SK-N-SH treated with all-trans-retinoic acid at 6 μM for 48 hours (cell line): ENCODE measurements at regions not wholly inside any gene's neighbourhood (a gene's known extent, or its start where the extent isn't known, plus 50 kb on each side); places are given as distances from the start of the nearest gene placed in this dataset.

Experiments used
- ATAC-seq: fragments of 200-7000 bp; cut with Tn5 transposase; 3 replicates; pipeline ENCODE4 v1.9.1; 2020; ENCODE audit warnings: mild to moderate bottlenecking, moderate library complexity
- ARNTL ChIP-seq: fragments of 450-650 bp; formaldehyde crosslinking; IDR thresholded peaks from 2 replicates; pipeline ENCODE4 v1.5.0; 2020; ENCODE audit warnings: low read depth, mild to moderate bottlenecking, moderate library complexity, borderline replicate concordance
- BACH2 ChIP-seq: fragments of 250-450 bp; sonication (Bioruptor Pico); IDR thresholded peaks from 2 replicates; pipeline ENCODE4 v1.9.0; 2021; ENCODE audit warnings: mild to moderate bottlenecking, borderline replicate concordance
- CSDC2 ChIP-seq: fragments of 250-450 bp; sonication (Bioruptor Pico); IDR thresholded peaks from 2 replicates; pipeline ENCODE4 v1.5.0; 2020; ENCODE audit warnings: mild to moderate bottlenecking, moderate library complexity
- CSRNP3 ChIP-seq: fragments of 250-450 bp; sonication (Bioruptor Pico); IDR thresholded peaks from 2 replicates; pipeline ENCODE4 v1.5.1; 2021; ENCODE audit warnings: mild to moderate bottlenecking, moderate library complexity
- ESRRG ChIP-seq: fragments of 250-450 bp; sonication (Bioruptor Pico); IDR thresholded peaks from 2 replicates; pipeline ENCODE4 v1.6.1; 2021; ENCODE audit warnings: mild to moderate bottlenecking
- GLIS3 ChIP-seq: fragments of 250-450 bp; sonication (Bioruptor Pico); IDR thresholded peaks from 2 replicates; pipeline ENCODE4 v1.5.0; 2020; ENCODE audit warnings: mild to moderate bottlenecking, moderate library complexity
- ISL1 ChIP-seq: fragments of 250-450 bp; sonication (Bioruptor Pico); IDR thresholded peaks from 2 replicates; pipeline ENCODE4 v2.1.2; 2022; ENCODE audit warnings: mild to moderate bottlenecking, moderate library complexity
- OSR1 ChIP-seq: fragments of 250-450 bp; sonication (Bioruptor Pico); IDR thresholded peaks from 2 replicates; pipeline ENCODE4 v1.8.0; 2022; ENCODE audit warnings: moderate library complexity, mild to moderate bottlenecking, inconsistent platforms
- PATZ1 ChIP-seq: fragments of 250-450 bp; sonication (Bioruptor Pico); IDR thresholded peaks from 2 replicates; pipeline ENCODE4 v1.8.0; 2020; ENCODE audit warnings: mild to moderate bottlenecking, moderate library complexity, borderline replicate concordance
- PPARA ChIP-seq: fragments of 250-450 bp; sonication (Bioruptor Pico); IDR thresholded peaks from 2 replicates; pipeline ENCODE4 v1.5.0; 2020; ENCODE audit warnings: mild to moderate bottlenecking, borderline replicate concordance
- SNAI2 ChIP-seq: fragments of 250-450 bp; sonication (Bioruptor Pico); IDR thresholded peaks from 2 replicates; pipeline ENCODE4 v1.5.0; 2020; ENCODE audit warnings: mild to moderate bottlenecking, moderate library complexity
- TCF4 ChIP-seq: fragments of 250-450 bp; sonication (Bioruptor Pico); IDR thresholded peaks from 2 replicates; pipeline ENCODE4 v1.8.0; 2021; ENCODE audit warnings: mild to moderate bottlenecking, moderate library complexity, borderline replicate concordance
- TOX ChIP-seq: fragments of 250-450 bp; sonication (Bioruptor Pico); IDR thresholded peaks from 2 replicates; pipeline ENCODE4 v1.8.0; 2021; ENCODE audit warnings: mild to moderate bottlenecking, moderate library complexity, borderline replicate concordance
- TSHZ2 ChIP-seq: fragments of 250-450 bp; sonication (Bioruptor Pico); IDR thresholded peaks from 2 replicates; pipeline ENCODE4 v1.5.0; 2020; ENCODE audit warnings: mild to moderate bottlenecking, moderate library complexity
- ZC3H10 ChIP-seq: fragments of 250-450 bp; sonication (Bioruptor Pico); IDR thresholded peaks from 2 replicates; pipeline ENCODE4 v1.5.1; 2021; ENCODE audit warnings: mild to moderate bottlenecking, moderate library complexity
- ZFP3 ChIP-seq: fragments of 250-450 bp; sonication (Bioruptor Pico); IDR thresholded peaks from 2 replicates; pipeline ENCODE4 v1.5.0; 2020; ENCODE audit warnings: mild to moderate bottlenecking, moderate library complexity
- ZFP30 ChIP-seq: fragments of 450-650 bp; formaldehyde crosslinking; IDR thresholded peaks from 2 replicates; pipeline ENCODE4 v1.5.0; 2022; ENCODE audit warnings: mild to moderate bottlenecking, moderate library complexity
- ZNF565 ChIP-seq: fragments of 450-650 bp; formaldehyde crosslinking; conservative IDR thresholded peaks from 2 replicates; pipeline ENCODE4 v1.5.0; 2020; ENCODE audit warnings: low read depth, mild to moderate bottlenecking, moderate library complexity
- ZNF70 ChIP-seq: fragments of 450-650 bp; formaldehyde crosslinking; IDR thresholded peaks from 2 replicates; pipeline ENCODE4 v1.5.0; 2020; ENCODE audit warnings: mild to moderate bottlenecking, moderate library complexity
- ZNF8 ChIP-seq: fragments of 450-650 bp; formaldehyde crosslinking; IDR thresholded peaks from 2 replicates; pipeline ENCODE4 v1.5.0; 2020; ENCODE audit warnings: mild to moderate bottlenecking, moderate library complexity
- TF ChIP-seq, protein P1 (sequence below): fragments of 250-450 bp; sonication (Bioruptor Pico); IDR thresholded peaks from 2 replicates; pipeline ENCODE4 v1.8.0; 2021; ENCODE audit warnings: low read depth, mild to moderate bottlenecking, moderate library complexity, borderline replicate concordance
- TF ChIP-seq, protein P2 (sequence below): fragments of 250-450 bp; sonication (Bioruptor Pico); IDR thresholded peaks from 2 replicates; pipeline ENCODE4 v1.5.1; 2020; ENCODE audit warnings: low read depth, mild to moderate bottlenecking, moderate library complexity

DNA sequence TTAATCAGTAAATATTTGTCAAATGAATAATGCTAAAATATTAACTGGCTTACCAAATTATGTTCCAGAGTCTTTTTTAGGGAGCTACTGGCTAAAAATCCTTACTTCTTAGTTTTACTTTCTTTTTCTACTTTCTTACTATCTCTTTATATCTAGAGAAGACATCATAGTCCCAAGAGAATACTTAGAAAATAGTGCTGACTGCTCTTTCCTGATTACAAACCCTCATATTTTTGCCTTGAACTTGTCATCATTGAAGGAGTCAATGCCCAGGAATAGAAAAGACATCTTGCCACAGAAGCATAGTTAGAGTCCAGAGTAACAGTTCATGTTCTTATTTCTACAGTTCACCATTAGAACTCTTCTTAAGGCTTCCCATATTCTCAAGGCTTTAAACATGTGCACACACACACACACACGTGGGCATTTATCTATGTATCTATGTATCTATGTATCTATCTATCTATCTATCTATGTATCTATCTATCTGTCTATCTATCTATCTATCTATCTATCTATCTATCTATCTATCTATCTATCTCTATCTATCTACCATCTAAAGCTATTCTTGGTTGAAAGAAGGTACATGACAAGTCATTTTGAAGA, 654.3 kb downstream of the ANXA1 start:
- ATAC-seq = no peak
- TF ChIP-seq TCF4 (CRISPR knock-in tag) (no peak), SNAI2 (CRISPR knock-in tag) (no peak), PPARA (no peak), ARNTL (CRISPR knock-in tag) (no peak), ZC3H10 (CRISPR knock-in tag) (no peak)
- TF ChIP-seq, protein P1, sequence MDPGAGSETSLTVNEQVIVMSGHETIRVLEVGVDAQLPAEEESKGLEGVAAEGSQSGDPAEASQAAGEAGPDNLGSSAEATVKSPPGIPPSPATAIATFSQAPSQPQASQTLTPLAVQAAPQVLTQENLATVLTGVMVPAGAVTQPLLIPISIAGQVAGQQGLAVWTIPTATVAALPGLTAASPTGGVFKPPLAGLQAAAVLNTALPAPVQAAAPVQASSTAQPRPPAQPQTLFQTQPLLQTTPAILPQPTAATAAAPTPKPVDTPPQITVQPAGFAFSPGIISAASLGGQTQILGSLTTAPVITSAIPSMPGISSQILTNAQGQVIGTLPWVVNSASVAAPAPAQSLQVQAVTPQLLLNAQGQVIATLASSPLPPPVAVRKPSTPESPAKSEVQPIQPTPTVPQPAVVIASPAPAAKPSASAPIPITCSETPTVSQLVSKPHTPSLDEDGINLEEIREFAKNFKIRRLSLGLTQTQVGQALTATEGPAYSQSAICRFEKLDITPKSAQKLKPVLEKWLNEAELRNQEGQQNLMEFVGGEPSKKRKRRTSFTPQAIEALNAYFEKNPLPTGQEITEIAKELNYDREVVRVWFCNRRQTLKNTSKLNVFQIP = no peak

DNA sequence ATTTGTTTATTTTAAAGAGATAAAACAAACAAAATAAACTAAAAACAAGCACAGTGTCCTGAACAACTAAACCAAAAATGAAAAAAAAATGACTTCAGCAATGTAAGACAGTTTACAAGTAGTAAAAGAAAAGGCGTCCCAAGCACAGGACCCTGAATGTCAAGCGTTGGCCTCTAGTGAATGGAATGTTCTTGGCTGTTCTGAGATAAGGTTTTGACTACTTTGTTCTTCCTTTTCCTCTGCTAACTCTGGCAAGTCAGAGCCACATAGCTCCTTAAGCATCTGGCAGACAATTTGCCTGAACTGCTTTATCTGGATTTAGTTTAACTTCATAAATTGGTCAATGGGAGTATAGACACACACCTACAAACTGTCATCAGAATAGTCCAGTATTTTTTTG, 655.2 kb downstream of the ANXA1 start:
- no peak for ATAC-seq
- no peak for TF ChIP-seq ZFP3 (CRISPR knock-in tag)
- TF ChIP-seq CSRNP3 (CRISPR knock-in tag) = no peak
- TF ChIP-seq ZNF70 = no peak
- TF ChIP-seq, protein P2, sequence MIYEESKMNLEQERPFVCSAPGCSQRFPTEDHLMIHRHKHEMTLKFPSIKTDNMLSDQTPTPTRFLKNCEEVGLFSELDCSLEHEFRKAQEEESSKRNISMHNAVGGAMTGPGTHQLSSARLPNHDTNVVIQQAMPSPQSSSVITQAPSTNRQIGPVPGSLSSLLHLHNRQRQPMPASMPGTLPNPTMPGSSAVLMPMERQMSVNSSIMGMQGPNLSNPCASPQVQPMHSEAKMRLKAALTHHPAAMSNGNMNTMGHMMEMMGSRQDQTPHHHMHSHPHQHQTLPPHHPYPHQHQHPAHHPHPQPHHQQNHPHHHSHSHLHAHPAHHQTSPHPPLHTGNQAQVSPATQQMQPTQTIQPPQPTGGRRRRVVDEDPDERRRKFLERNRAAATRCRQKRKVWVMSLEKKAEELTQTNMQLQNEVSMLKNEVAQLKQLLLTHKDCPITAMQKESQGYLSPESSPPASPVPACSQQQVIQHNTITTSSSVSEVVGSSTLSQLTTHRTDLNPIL = no peak
- TF ChIP-seq TCF4 (CRISPR knock-in tag) = no peak
- TF ChIP-seq, protein P1 = no peak
- no peak for TF ChIP-seq ISL1 (CRISPR knock-in tag)
- no peak for TF ChIP-seq ESRRG
- TF ChIP-seq ZNF565 (CRISPR knock-in tag) = no peak
- no peak for TF ChIP-seq ZFP30 (CRISPR knock-in tag)
- no peak for TF ChIP-seq BACH2
- no peak for TF ChIP-seq SNAI2 (CRISPR knock-in tag)
- TF ChIP-seq GLIS3 (CRISPR knock-in tag) = no peak
- TF ChIP-seq ZC3H10 (CRISPR knock-in tag) = no peak
- no peak for TF ChIP-seq OSR1 (CRISPR knock-in tag)
- no peak for TF ChIP-seq PATZ1 (CRISPR knock-in tag)
- TF ChIP-seq ZNF8 (CRISPR knock-in tag) = no peak
- TF ChIP-seq PPARA = no peak
- no peak for TF ChIP-seq TOX (CRISPR knock-in tag)
- TF ChIP-seq, all 23 proteins: peak for 0

GRCh38 chr9:73807952-73808351, 656.3 kb downstream of the ANXA1 start:
- no peak for ATAC-seq
- TF ChIP-seq OSR1 (CRISPR knock-in tag) (no peak), ESRRG (no peak), PPARA (no peak), ZNF565 (CRISPR knock-in tag) (no peak), BACH2 (no peak), CSDC2 (CRISPR knock-in tag) (no peak), ZC3H10 (CRISPR knock-in tag) (no peak), GLIS3 (CRISPR knock-in tag) (no peak), ZFP30 (CRISPR knock-in tag) (no peak), PATZ1 (CRISPR knock-in tag) (no peak), TSHZ2 (no peak)
- TF ChIP-seq, protein P2 = no peak
